RWPE2 (cell line): ENCODE measurements at regions not wholly inside any gene's neighbourhood (a gene's known extent, or its start where the extent isn't known, plus 50 kb on each side); places are given as distances from the start of the nearest gene placed in this dataset.

Source experiments
- ATAC-seq: fragments of 200-7000 bp; cut with Tn5 transposase; 3 replicates; pipeline ENCODE4 v1.9.1; 2021; ENCODE audit warnings: low read depth
- DNase-seq: peaks from one replicate; pipeline ENCODE4 v3.0.0-alpha.2; 2020; ENCODE audit warnings: low spot score
- H3K27ac ChIP-seq: fragments of 450-650 bp; 2 replicates; pipeline ENCODE4 v1.5.1; 2017; ENCODE audit warnings: mild to moderate bottlenecking; ENCODE audit not compliant: poor library complexity, severe bottlenecking
- H3K27me3 ChIP-seq: fragments of 250-450 bp; sonication (Bioruptor Pico); 2 replicates; pipeline ENCODE4 v1.5.1; 2021; ENCODE audit warnings: mild to moderate bottlenecking, moderate library complexity; ENCODE audit not compliant: insufficient read depth, poor library complexity, severe bottlenecking
- H3K36me3 ChIP-seq: fragments of 250-450 bp; sonication (Bioruptor Pico); 2 replicates; pipeline ENCODE4 v1.5.1; 2020; ENCODE audit warnings: low read depth, mild to moderate bottlenecking, moderate library complexity
- H3K4me1 ChIP-seq: fragments of 250-450 bp; sonication (Bioruptor Pico); 2 replicates; pipeline ENCODE4 v1.5.1; 2021; ENCODE audit warnings: mild to moderate bottlenecking, moderate library complexity; ENCODE audit not compliant: insufficient read depth, poor library complexity, severe bottlenecking
- H3K4me3 ChIP-seq: fragments of 250-450 bp; sonication (Bioruptor Pico); 2 replicates; pipeline ENCODE4 v1.5.1; 2021; ENCODE audit warnings: mild to moderate bottlenecking, moderate library complexity; ENCODE audit not compliant: severe bottlenecking
- H3K9me3 ChIP-seq: fragments of 250-450 bp; sonication (Bioruptor Pico); 2 replicates; pipeline ENCODE4 v1.5.1; 2021; ENCODE audit warnings: mild to moderate bottlenecking, moderate library complexity; ENCODE audit not compliant: severe bottlenecking
- TF ChIP-seq, protein P1 (sequence below): fragments of 450-650 bp; IDR thresholded peaks from one replicate; pipeline ENCODE4 v1.5.1; 2017; ENCODE audit warnings: mild to moderate bottlenecking, moderate library complexity; ENCODE audit not compliant: poor library complexity, severe bottlenecking

- Histone ChIP-seq H3K9me3 (no peaks in the 10 kb centered on the region), H3K27me3 (no peaks in the 10 kb centered on the region), H3K27ac (no peak overlapping the region), H3K4me1 (no peaks in the 10 kb centered on the region), H3K36me3 (no peaks in the 10 kb centered on the region), H3K4me3 (no peak overlapping the region)
- TF ChIP-seq, protein P1, sequence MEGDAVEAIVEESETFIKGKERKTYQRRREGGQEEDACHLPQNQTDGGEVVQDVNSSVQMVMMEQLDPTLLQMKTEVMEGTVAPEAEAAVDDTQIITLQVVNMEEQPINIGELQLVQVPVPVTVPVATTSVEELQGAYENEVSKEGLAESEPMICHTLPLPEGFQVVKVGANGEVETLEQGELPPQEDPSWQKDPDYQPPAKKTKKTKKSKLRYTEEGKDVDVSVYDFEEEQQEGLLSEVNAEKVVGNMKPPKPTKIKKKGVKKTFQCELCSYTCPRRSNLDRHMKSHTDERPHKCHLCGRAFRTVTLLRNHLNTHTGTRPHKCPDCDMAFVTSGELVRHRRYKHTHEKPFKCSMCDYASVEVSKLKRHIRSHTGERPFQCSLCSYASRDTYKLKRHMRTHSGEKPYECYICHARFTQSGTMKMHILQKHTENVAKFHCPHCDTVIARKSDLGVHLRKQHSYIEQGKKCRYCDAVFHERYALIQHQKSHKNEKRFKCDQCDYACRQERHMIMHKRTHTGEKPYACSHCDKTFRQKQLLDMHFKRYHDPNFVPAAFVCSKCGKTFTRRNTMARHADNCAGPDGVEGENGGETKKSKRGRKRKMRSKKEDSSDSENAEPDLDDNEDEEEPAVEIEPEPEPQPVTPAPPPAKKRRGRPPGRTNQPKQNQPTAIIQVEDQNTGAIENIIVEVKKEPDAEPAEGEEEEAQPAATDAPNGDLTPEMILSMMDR: no peak
- no peak for DNase-seq
- no peak for ATAC-seq
Measured at GRCh38 chr5:143488381-143488780, 84.9 kb upstream of the NR3C1 start.

- no peak for ATAC-seq
- Histone ChIP-seq H3K27me3 (no peaks in the 10 kb centered on the region), H3K4me1 (peaks cover under 1% of the 10 kb centered on the region), H3K27ac (no peak overlapping the region), H3K4me3 (no peak overlapping the region), H3K9me3 (no peaks in the 10 kb centered on the region), H3K36me3 (no peaks in the 10 kb centered on the region)
- no peak for DNase-seq
- TF ChIP-seq, protein P1: no peak
Measured at GRCh38 chr5:143484601-143485000, 81.1 kb upstream of the NR3C1 start.

DNA sequence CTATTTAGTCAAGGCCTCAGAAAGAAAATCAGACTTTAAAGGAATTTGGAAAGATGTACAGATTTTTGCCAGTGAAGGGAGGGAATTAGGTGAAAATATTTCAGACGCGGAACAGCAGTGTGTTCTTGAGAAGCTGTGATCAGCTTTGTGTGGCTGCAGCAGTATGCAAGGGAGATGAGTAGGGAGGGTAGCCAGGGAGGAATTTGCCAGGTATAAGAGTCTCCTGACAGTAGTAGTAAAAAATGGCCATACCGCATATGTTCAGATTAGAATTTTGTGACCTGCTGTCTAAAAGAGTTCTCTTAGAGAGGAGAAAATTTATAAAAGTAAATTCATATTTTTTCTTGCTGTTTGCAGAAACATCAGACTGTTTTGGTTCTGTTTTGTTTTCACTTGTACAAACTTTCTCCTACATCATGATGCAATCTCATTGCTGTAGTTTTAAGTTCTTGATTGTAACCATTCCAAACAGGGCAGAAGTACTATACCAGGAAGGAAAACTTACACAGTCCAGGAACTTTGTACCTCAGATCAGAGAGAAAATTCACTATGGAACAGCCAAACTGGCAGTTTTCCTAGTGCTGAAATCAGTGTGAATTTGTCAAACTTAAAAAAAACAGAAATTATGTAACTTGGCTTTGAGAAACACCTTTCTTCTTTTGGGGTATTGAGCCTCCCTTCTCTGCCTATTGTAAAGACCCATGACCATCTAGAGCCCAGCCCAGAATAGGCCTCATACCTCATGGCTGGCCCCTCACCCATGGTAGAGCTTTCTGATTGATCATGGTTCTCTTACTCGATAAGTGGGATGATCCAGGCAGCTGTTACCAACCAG is 78.4 kb upstream of the NR3C1 start:
- H3K4me3 ChIP-seq: no peak overlapping the region
- no peak for DNase-seq
- TF ChIP-seq, protein P1: no peak
- H3K36me3 ChIP-seq: no peaks in the 10 kb centered on the region
- peaks cover 7% of the 10 kb centered on the region for H3K4me1 ChIP-seq
- H3K9me3 ChIP-seq: no peaks in the 10 kb centered on the region
- no peaks in the 10 kb centered on the region for H3K27me3 ChIP-seq
- H3K27ac ChIP-seq: no peak overlapping the region
- no peak for ATAC-seq

GRCh38 chr5:143480001-143480400 is 76.5 kb upstream of the NR3C1 start:
- H3K27me3 ChIP-seq: no peaks in the 10 kb centered on the region
- no peak for ATAC-seq
- H3K27ac ChIP-seq: no peak overlapping the region
- no peak overlapping the region for H3K4me3 ChIP-seq
- no peaks in the 10 kb centered on the region for H3K36me3 ChIP-seq
- H3K9me3 ChIP-seq: no peaks in the 10 kb centered on the region
- TF ChIP-seq, protein P1: no peak
- H3K4me1 ChIP-seq: peaks cover 7% of the 10 kb centered on the region
- no peak for DNase-seq

DNA sequence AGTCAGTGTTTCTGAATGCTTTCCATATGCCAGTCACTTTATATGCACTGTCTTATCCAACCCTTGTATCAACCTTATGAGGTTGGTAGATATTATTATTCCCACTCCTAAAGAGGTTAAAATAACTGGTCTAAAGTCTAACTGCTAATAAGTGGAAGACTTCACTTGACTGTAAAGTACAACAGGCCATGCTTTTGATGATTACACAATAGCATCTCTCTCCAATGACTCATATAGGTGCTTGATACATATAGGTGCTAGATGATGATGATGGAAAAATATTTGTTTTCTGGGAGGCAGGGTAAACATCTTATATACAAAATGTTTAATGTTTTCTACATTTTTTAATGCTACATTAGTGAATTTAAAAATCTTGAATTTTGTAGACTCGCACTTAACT is 75.9 kb upstream of the NR3C1 start:
- H3K27ac ChIP-seq: no peak overlapping the region

More for the DNA sequence above, 75.9 kb upstream of the NR3C1 start:
- DNase-seq: no peak
- Histone ChIP-seq H3K9me3 (no peaks in the 10 kb centered on the region), H3K4me3 (no peak overlapping the region), H3K36me3 (no peaks in the 10 kb centered on the region), H3K4me1 (peaks cover 7% of the 10 kb centered on the region), H3K27me3 (no peaks in the 10 kb centered on the region)
- peak; percentile 99 for ATAC-seq
- TF ChIP-seq, protein P1: no peak
